GM19193 (cell line): ENCODE measurements at regions not wholly inside any gene's neighbourhood (a gene's known extent, or its start where the extent isn't known, plus 50 kb on each side); places are given as distances from the start of the nearest gene placed in this dataset.

Experiments
- POLR2A ChIP-seq: IDR thresholded peaks from 4 replicates; pipeline ENCODE4 v1.6.1; 2011; ENCODE audit not compliant: insufficient read depth, insufficient read length; ENCODE audit errors: extremely low read depth

GRCh38 chr2:7634409-7634808, 717.2 kb downstream of the RNF144A start:
- TF ChIP-seq POLR2A = no peak

- TF ChIP-seq POLR2A = no peak
Observed at GRCh38 chr2:7639476-7639875, 722.3 kb downstream of the RNF144A start.

GRCh38 chr2:7646024-7646423, 728.8 kb downstream of the RNF144A start:
- no peak for TF ChIP-seq POLR2A

GRCh38 chr2:7646661-7647060, 729.4 kb downstream of the RNF144A start:
- no peak for TF ChIP-seq POLR2A

GRCh38 chr2:7648221-7648795, 731.1 kb downstream of the RNF144A start:
- TF ChIP-seq POLR2A = no peak

- TF ChIP-seq POLR2A = no peak
Observed at GRCh38 chr2:7649461-7650228, 732.4 kb downstream of the RNF144A start.

- TF ChIP-seq POLR2A = no peak
Observed at GRCh38 chr2:7653617-7654016, 736.4 kb downstream of the RNF144A start.

GRCh38 chr2:7655629-7656028, 738.4 kb downstream of the RNF144A start:
- TF ChIP-seq POLR2A = no peak

- no peak for TF ChIP-seq POLR2A
Observed at GRCh38 chr2:7658486-7658885, 741.3 kb downstream of the RNF144A start.

- no peak for TF ChIP-seq POLR2A
Observed at GRCh38 chr2:7660816-7661215, 743.6 kb downstream of the RNF144A start.

GRCh38 chr2:7661502-7661901, 744.3 kb downstream of the RNF144A start:
- TF ChIP-seq POLR2A = no peak

GRCh38 chr2:7665880-7666279, 748.7 kb downstream of the RNF144A start:
- no peak for TF ChIP-seq POLR2A

GRCh38 chr2:7666596-7667259, 749.5 kb downstream of the RNF144A start:
- TF ChIP-seq POLR2A = no peak

- TF ChIP-seq POLR2A = no peak
Observed at GRCh38 chr2:7667260-7667757, 750.1 kb downstream of the RNF144A start.

GRCh38 chr2:7670905-7671641, 753.9 kb downstream of the RNF144A start:
- TF ChIP-seq POLR2A = no peak
